Spleen (tissue), 7 donors: ENCODE measurements at regions not wholly inside any gene's neighbourhood (a gene's known extent, or its start where the extent isn't known, plus 50 kb on each side); places are given as distances from the start of the nearest gene placed in this dataset.

ENCODE experiments used
- POLR2A ChIP-seq, 3 donors: fragments of 450-650 bp; IDR thresholded peaks; one replicate each; pipeline ENCODE4 v1.5.1; 2017; ENCODE audit warnings: antibody characterized with exemption in 3 of 3, mild to moderate bottlenecking in 1 of 3
- POLR2AphosphoS5 ChIP-seq, 3 donors: sonication (generic); formaldehyde crosslinking; IDR thresholded peaks; one replicate each; pipeline ENCODE4 v1.5.1; 2017; ENCODE audit warnings: antibody characterized with exemption in 3 of 3
- TF ChIP-seq, protein P1 (sequence below), 11 experiments: fragments of 200-600 bp in 7 of 11; fragments of 450-650 bp in 4 of 11; sonication (generic) in 4 of 11; IDR thresholded peaks in 8 of 11; conservative IDR thresholded peaks in 3 of 11; 1 replicate in 7 of 11; 2 replicates in 4 of 11; pipeline versions ENCODE4 v1.4.0 to v1.8.0; 2016 to 2021; ENCODE audit warnings: antibody characterized with exemption in 11 of 11, inconsistent platforms in 4 of 11, mild to moderate bottlenecking in 1 of 11
- donor health status: DM: no; HTN: no; CAD: no; lungs with moderate emphysema.
- donor health status: DM: no; HTN: no; CAD: no.
- donor health status: DM: no; HTN: no; CAD: no.

- TF ChIP-seq, protein P1, sequence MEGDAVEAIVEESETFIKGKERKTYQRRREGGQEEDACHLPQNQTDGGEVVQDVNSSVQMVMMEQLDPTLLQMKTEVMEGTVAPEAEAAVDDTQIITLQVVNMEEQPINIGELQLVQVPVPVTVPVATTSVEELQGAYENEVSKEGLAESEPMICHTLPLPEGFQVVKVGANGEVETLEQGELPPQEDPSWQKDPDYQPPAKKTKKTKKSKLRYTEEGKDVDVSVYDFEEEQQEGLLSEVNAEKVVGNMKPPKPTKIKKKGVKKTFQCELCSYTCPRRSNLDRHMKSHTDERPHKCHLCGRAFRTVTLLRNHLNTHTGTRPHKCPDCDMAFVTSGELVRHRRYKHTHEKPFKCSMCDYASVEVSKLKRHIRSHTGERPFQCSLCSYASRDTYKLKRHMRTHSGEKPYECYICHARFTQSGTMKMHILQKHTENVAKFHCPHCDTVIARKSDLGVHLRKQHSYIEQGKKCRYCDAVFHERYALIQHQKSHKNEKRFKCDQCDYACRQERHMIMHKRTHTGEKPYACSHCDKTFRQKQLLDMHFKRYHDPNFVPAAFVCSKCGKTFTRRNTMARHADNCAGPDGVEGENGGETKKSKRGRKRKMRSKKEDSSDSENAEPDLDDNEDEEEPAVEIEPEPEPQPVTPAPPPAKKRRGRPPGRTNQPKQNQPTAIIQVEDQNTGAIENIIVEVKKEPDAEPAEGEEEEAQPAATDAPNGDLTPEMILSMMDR (IDR thresholded peaks at IDR 0.05 in 8 of 11, conservative IDR thresholded peaks at IDR 0.05 in 3 of 11) = no peak
- TF ChIP-seq POLR2AphosphoS5 (IDR thresholded peaks at IDR 0.05) = no peak
- no peak for TF ChIP-seq POLR2A (IDR thresholded peaks at IDR 0.05)
These were observed 57.9 kb upstream of the TRIM67 start for GRCh38 chr1:231103961-231104360.
